ENCODE measurements at regions not wholly inside any gene's neighbourhood (a gene's known extent, or its start where the extent isn't known, plus 50 kb on each side); places are given as distances from the start of the nearest gene placed in this dataset.

DNA sequence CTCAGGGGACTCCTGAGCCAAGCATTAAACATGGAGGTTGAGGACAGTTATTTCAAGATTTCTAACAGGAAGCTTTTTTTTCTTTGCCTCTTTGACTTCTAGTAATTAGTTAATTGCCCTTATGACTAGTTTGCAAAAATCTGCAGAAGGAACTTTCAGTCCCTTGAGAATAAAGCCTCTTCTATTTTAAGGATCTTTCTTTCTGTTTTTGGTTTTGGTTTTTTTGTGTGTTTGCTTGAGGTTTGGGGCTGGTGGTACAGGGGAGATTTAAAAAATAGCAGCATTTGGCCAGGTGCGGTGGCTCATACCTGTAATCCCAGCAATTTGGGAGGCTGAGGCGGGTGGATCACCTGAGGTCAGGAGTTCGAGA, 259.3 kb downstream of the BMP7 start:
- TF ChIP-seq, protein P1, sequence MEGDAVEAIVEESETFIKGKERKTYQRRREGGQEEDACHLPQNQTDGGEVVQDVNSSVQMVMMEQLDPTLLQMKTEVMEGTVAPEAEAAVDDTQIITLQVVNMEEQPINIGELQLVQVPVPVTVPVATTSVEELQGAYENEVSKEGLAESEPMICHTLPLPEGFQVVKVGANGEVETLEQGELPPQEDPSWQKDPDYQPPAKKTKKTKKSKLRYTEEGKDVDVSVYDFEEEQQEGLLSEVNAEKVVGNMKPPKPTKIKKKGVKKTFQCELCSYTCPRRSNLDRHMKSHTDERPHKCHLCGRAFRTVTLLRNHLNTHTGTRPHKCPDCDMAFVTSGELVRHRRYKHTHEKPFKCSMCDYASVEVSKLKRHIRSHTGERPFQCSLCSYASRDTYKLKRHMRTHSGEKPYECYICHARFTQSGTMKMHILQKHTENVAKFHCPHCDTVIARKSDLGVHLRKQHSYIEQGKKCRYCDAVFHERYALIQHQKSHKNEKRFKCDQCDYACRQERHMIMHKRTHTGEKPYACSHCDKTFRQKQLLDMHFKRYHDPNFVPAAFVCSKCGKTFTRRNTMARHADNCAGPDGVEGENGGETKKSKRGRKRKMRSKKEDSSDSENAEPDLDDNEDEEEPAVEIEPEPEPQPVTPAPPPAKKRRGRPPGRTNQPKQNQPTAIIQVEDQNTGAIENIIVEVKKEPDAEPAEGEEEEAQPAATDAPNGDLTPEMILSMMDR (conservative IDR thresholded peaks at IDR 0.05; ENCODE audit: low read depth, low read length): no peak
- TF ChIP-seq EZH2 (IDR thresholded peaks at IDR 0.05; ENCODE audit: borderline replicate concordance, low read depth, low read length, poor library complexity, severe bottlenecking): no peak
